ENCODE measurements at regions not wholly inside any gene's neighbourhood (a gene's known extent, or its start where the extent isn't known, plus 50 kb on each side); places are given as distances from the start of the nearest gene placed in this dataset.

GRCh38 chr6:5898102-5898501 lies 108.6 kb downstream of the NRN1 start:
- Histone ChIP-seq H4K20me1 (ENCODE audit: low read length) (no peaks in the 10 kb centered on the region), H3F3A (ENCODE audit: low read length, unreplicated experiment) (no peaks in the 10 kb centered on the region), H2AFZ (ENCODE audit: low read length) (no peak overlapping the region), H3K4me3 (ENCODE audit: low read length) (no peak overlapping the region), H3K27me3 (ENCODE audit: low read length) (no peaks in the 10 kb centered on the region), H3K4me2 (ENCODE audit: low read length) (no peak overlapping the region), H3K9ac (ENCODE audit: low read length) (no peak overlapping the region), H3K27ac (ENCODE audit: low read length) (no peak overlapping the region), H3K79me2 (ENCODE audit: low read length) (no peaks in the 10 kb centered on the region), H3K36me3 (ENCODE audit: low read depth, low read length) (no peaks in the 10 kb centered on the region), H3K4me1 (ENCODE audit: insufficient read depth, low read length) (no peaks in the 10 kb centered on the region), H3K9me2 (replicated peaks; ENCODE audit: low read length) (no peaks in the 10 kb centered on the region), H3K9me3 (ENCODE audit: low read length) (no peaks in the 10 kb centered on the region)
- ChIA-PET CTCF (no interaction called here), POLR2A (ENCODE audit: unreplicated experiment) (no interaction called here)
- peak; percentile 43 for ATAC-seq
- TF ChIP-seq EZH2 (IDR thresholded peaks at IDR 0.05; ENCODE audit: low read length, unreplicated experiment) = no peak
- no peak for TF ChIP-seq CTCF (conservative IDR thresholded peaks at IDR 0.05; ENCODE audit: low read depth, low read length)
- TF ChIP-seq EZH2phosphoT487 (IDR thresholded peaks at IDR 0.05; ENCODE audit: borderline replicate concordance, low read length) = no peak
- no peak for DNase-seq
- intact Hi-C loops (cut with micrococcal nuclease) = no loop called here
- no TSS peak for BruUV-seq (replicated peaks)

GRCh38 chr6:5896476-5897200 lies 110.1 kb downstream of the NRN1 start:
- CTCF ChIA-PET = no interaction called here
- Histone ChIP-seq H3K9me2 (replicated peaks; ENCODE audit: low read length) (no peaks in the 10 kb centered on the region), H3K36me3 (ENCODE audit: low read depth, low read length) (no peaks in the 10 kb centered on the region), H3K79me2 (ENCODE audit: low read length) (no peaks in the 10 kb centered on the region), H3K9ac (ENCODE audit: low read length) (no peak overlapping the region), H4K20me1 (ENCODE audit: low read length) (no peaks in the 10 kb centered on the region), H3F3A (ENCODE audit: low read length, unreplicated experiment) (no peaks in the 10 kb centered on the region), H3K9me3 (ENCODE audit: low read length) (no peaks in the 10 kb centered on the region), H3K27ac (ENCODE audit: low read length) (no peak overlapping the region), H2AFZ (ENCODE audit: low read length) (no peak overlapping the region), H3K4me3 (ENCODE audit: low read length) (no peak overlapping the region), H3K4me2 (ENCODE audit: low read length) (no peak overlapping the region), H3K27me3 (ENCODE audit: low read length) (no peaks in the 10 kb centered on the region), H3K4me1 (ENCODE audit: insufficient read depth, low read length) (peaks cover 7% of the 10 kb centered on the region)
- no peak for ATAC-seq
- TF ChIP-seq EZH2 (IDR thresholded peaks at IDR 0.05; ENCODE audit: low read length, unreplicated experiment) (no peak), CTCF (conservative IDR thresholded peaks at IDR 0.05; ENCODE audit: low read depth, low read length) (no peak), EZH2phosphoT487 (IDR thresholded peaks at IDR 0.05; ENCODE audit: borderline replicate concordance, low read length) (no peak)
- BruUV-seq (replicated peaks) = no TSS peak
- intact Hi-C loops (cut with micrococcal nuclease) = no loop called here
- DNase-seq = no peak
- POLR2A ChIA-PET (ENCODE audit: unreplicated experiment) = no interaction called here

GRCh38 chr6:5894357-5894756 lies 112.4 kb downstream of the NRN1 start:
- Histone ChIP-seq H3K27ac (ENCODE audit: low read length) (no peak overlapping the region), H3K36me3 (ENCODE audit: low read depth, low read length) (no peaks in the 10 kb centered on the region), H3K79me2 (ENCODE audit: low read length) (no peaks in the 10 kb centered on the region), H4K20me1 (ENCODE audit: low read length) (no peaks in the 10 kb centered on the region), H3K27me3 (ENCODE audit: low read length) (no peaks in the 10 kb centered on the region), H3F3A (ENCODE audit: low read length, unreplicated experiment) (no peaks in the 10 kb centered on the region), H3K9me3 (ENCODE audit: low read length) (no peaks in the 10 kb centered on the region), H3K4me3 (ENCODE audit: low read length) (no peak overlapping the region), H3K4me1 (ENCODE audit: insufficient read depth, low read length) (peaks cover 7% of the 10 kb centered on the region), H2AFZ (ENCODE audit: low read length) (no peak overlapping the region), H3K4me2 (ENCODE audit: low read length) (no peak overlapping the region), H3K9ac (ENCODE audit: low read length) (no peak overlapping the region), H3K9me2 (replicated peaks; ENCODE audit: low read length) (no peaks in the 10 kb centered on the region)
- no peak for TF ChIP-seq EZH2 (IDR thresholded peaks at IDR 0.05; ENCODE audit: low read length, unreplicated experiment)
- TF ChIP-seq EZH2phosphoT487 (IDR thresholded peaks at IDR 0.05; ENCODE audit: borderline replicate concordance, low read length) = no peak
- TF ChIP-seq CTCF (conservative IDR thresholded peaks at IDR 0.05; ENCODE audit: low read depth, low read length) = no peak
- no TSS peak for BruUV-seq (replicated peaks)
- no peak for ATAC-seq
- ChIA-PET POLR2A (ENCODE audit: unreplicated experiment) (no interaction called here), CTCF (no interaction called here)
- intact Hi-C loops (cut with micrococcal nuclease) = loop anchor here (5.0 kb wide), 1 partner anchor 422 kb away; no protein-coding TSS in a partner anchor
- no peak for DNase-seq
